GM12892 (cell line): ENCODE measurements at regions not wholly inside any gene's neighbourhood (a gene's known extent, or its start where the extent isn't known, plus 50 kb on each side); places are given as distances from the start of the nearest gene placed in this dataset.

ENCODE experiments used
- POLR2A ChIP-seq: IDR thresholded peaks from 2 replicates; pipeline ENCODE4 v1.6.1; 2011; ENCODE audit warnings: low read depth, low read length, control low read depth
- TAF1 ChIP-seq: IDR thresholded peaks from 2 replicates; pipeline ENCODE4 v1.6.1; 2011; ENCODE audit warnings: low read depth, mild to moderate bottlenecking, control low read depth, low read length, borderline replicate concordance

DNA sequence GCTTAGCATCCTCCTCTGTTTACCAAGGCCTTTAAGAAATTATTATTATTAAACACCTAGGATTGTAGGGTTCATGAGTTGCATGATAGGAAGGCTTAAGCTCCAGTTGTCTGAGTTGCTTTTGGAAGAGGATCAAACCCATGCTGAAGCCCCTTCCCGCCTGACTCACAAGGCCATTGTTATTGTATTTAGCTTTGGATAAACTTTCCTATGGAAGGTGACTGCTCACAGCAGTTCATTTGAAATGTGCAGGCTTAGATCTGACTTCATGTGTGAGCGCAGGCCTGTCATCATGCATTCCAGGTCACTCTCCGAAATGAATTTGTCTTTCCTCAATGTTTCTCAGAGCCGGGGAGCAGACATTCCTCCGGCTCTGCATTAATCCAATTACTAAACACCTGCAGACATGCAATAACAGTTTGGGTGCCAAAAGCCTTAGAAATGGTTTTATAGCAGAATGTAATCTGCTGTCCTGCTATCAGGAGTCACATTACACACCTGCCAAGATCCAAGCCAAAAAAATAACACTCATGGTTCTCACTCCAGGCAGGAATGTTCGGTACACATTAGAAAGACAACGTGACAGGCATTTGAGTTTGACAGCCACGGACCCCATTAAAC lies 119.9 kb downstream of the OSR1 start:
- TF ChIP-seq TAF1 (no peak), POLR2A (no peak)
